GM21528 (cell line): ENCODE measurements at regions not wholly inside any gene's neighbourhood (a gene's known extent, or its start where the extent isn't known, plus 50 kb on each side); places are given as distances from the start of the nearest gene placed in this dataset.
"Not testable (repeated sequence)": the region's sequence is repeated elsewhere in the genome, so short reads cannot be mapped to it uniquely, and the experiment has no call there.

Experiments
- ATAC-seq: cut with Tn5 transposase; IDR thresholded peaks from one replicate; pipeline ENCODE4 v1.9.1; 2021; ENCODE audit warnings: mild to moderate bottlenecking, moderate library complexity; ENCODE audit not compliant: unreplicated experiment, low FRiP score

DNA sequence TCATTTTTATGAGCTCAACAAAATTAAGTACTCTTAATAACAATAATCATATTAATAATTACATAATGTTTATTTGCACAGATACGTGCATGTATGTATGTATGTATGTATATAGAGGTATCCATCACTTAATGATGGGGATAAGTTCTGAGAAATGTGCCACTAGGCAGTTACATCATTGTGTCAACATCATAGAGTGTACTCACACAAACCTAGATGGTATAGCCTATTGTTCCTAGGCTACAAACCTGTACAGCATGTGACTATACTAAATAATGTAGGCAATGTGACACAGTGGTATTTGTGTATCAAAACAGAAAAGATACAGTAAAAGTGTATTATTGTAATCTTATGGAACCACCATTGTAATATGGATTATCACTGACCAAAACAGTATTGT, 874.7 kb upstream of the GBE1 start:
- ATAC-seq = no peak

DNA sequence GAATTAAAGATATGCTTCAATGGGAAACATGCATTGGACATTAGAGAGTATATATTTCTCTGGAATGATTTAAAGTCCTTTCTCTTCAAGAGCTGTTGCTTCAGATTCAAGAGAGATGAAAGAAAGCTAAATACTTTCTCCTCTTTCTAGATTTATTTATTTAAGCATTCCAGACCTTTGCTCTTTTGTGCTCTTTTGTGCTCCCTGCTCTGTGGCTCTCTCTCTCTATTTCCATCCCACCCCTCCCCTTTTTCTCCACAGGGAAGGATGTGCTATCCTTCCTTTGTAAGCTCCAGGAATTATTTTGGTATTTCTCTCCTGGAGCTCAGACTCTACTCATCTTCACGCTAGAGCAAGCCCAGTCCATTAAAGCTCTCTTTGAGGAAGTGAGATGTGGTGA, 871.9 kb upstream of the GBE1 start:
- ATAC-seq = no peak

DNA sequence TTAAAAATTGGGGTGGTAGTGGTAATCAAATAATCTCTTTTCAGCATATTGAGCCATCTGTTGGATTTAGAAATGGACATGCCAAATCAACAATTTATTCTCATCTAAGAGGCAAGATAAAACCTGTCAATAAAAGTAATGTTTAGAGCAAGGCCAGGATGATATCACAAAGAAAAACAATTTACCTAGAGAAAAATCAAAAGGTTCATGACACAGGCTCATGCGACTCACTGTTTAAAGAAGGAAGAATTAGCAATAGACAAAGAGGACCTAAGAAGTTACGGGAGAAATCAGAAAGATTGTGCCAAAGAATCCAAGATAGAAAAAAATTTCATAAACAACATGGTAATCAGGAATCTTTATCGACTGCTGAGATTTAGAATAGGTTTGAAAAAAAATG, 868.5 kb upstream of the GBE1 start:
- no peak for ATAC-seq

DNA sequence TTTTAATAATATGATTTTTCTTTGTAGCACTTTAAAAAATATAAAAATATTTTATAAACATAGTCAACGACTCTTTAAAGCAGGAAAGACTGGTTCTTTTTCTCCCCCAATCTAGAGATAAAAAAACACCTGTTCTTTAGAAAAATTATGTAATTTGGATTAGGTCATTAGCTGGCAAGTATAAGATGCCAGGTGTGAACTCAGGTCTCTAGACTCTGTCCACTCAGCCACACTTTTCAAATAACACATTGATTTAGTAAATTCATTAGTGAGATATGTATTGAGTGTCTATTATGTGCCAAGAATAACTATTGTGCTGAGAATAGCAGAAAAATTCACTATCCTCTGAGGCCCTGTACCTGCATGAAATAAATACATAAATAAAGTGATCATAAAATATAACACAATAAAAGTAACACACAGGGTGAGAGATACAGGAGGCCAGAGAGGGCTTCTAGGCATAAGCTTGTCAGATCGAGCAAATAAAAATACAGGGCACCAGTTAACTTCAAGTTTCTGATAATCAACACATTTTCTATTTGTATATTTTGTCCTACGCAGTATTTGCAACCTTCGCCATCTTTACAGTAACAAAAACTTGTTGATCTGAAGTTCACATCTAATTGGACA, 867.1 kb upstream of the GBE1 start:
- no peak for ATAC-seq

DNA sequence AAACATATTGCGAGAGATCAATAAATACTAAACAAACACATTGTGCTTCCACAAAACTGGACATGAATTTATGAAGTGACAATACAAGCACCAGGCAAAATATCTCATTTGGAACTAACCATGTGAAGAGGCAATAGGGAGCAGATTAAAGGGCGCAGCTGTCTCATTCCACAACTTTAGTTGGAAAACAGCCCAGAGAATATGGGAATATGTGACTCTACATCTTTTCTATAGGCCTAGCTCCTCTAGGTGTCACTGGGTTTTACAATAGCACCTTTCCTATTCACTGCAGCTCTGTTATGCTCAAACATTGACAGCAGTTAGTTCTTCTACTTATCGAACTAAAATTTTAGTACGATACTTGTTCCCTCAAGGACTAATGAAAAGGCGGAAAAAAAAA, 866.3 kb upstream of the GBE1 start:
- ATAC-seq = no peak

DNA sequence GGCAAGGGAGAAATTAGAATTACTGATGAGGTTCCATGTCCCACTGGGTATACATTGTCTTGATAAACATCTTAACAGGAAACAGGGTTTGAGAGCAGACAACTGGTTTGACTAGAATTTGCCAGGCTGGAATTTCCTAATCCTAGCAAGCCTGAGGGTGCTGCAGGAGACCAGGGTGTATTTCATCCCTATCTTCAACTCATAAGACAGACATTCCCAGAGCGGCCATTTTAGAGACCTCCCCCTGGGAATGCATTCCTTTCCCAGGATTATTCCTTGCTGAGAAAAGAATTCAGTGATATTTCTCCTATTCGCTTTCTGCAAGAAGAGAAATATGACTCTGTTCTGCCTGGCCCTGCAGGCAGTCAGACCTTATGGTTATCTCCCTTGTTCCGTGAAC, 859.3 kb upstream of the GBE1 start:
- not testable (repeated sequence) for ATAC-seq

DNA sequence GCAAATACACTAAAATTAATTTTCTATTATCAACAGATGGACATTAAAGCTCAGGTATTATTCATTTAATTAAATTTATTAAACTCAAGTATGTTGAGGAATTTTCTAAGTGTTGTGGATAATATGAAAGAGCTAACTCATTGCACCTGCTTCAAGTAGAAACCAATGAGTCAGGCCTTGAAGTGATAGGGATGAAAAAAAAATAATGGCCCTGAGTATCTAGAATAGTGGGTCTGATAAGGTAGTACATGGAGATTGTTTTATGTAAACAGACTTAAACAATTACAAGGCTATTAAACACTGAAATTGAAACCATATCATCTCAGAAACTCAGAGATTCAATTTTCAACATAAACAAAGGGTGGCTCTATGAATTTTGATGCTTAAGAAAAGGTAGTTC, 857.1 kb upstream of the GBE1 start:
- ATAC-seq = no peak

DNA sequence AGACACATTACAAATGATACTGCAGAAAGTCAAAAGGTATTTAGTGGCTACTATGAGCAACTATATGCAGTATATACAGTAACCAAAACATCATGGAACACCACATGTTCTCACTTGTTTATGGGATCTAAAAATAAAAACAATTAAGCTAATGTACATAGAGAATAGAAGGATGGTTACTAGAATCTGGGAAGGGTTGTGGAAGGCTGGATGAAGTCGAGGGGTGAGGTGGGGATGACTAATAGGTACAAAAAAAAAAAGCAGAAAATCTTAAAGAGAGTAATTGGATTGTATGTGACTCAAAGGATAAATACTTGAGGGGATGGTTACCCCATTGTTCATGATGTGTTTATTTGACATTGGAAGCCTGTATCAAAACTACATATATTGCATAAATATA, 848.8 kb upstream of the GBE1 start:
- no peak for ATAC-seq

DNA sequence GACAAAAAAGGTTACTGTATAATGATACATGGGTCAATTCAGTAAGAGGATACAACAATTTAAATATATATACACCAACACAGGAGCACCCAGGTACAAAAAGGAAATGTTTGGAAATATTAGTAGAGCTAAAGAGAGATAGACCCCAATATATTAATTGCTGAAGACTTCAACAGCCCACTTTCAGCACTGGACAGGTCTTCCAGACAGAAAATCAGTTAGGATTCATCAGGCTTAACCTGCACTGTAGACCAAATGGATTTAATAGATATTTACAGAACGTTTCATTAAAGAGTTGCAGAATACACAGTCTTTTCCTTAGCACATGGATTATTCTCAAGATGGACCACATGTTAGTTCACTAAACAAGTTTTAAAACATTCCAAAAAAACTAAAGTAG, 845.9 kb upstream of the GBE1 start:
- no peak for ATAC-seq

DNA sequence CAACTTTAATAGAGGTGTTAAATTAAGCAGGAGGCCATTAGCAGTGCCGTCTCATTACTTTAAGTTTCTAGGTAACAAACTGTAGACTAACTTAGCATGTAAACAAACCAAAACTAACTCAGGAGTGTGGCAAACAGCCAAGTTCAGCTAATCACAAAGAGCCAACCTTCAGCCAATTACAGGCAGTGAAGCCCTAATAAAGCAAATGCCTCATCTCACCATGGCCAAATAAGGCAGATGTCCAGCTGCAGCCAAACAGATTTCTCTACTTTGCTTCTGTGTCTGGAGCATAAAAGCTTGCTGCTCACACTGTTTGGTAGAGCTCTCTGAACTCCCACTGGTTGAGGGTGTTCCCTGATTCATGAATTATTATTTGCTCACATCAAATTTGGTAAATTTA, 835.4 kb upstream of the GBE1 start:
- ATAC-seq = no peak

DNA sequence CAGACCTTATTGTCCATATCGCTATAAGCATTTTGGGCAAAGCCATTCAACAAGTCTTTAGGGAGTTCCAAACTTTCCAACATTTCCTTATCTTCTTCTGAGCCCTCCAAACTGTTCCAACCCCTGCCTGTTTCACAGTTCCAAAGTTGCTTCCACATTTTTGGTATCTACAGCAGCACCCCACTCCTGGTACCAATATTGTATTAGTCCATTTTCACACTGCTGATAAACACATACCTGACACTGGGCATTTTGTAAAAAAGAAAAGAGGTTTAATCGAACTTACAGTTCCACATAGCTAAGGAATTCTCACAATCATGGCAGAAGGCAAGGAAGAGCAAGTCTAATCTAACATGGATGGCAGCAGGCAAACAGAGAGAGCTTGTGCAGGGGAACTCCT, 834.1 kb upstream of the GBE1 start:
- ATAC-seq = no peak

DNA sequence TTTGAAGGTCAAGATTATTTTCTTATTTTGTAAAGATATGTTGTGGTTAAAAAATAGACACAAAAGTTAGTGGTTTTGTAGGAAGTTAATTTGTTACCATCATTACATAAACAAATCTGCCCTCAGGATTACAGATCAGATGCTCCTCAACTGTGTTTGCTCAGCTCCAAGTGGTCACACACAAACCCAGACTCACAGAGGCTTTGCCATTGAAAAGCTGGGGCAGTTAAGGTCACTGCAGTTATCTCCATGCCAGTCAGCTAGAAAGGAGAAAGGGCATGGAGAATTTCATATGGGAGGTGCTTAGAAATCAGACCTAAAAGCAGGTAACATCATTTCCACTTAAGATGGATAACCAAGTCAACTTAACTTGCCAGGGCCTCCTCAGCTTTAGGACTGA, 825.7 kb upstream of the GBE1 start:
- ATAC-seq = no peak

DNA sequence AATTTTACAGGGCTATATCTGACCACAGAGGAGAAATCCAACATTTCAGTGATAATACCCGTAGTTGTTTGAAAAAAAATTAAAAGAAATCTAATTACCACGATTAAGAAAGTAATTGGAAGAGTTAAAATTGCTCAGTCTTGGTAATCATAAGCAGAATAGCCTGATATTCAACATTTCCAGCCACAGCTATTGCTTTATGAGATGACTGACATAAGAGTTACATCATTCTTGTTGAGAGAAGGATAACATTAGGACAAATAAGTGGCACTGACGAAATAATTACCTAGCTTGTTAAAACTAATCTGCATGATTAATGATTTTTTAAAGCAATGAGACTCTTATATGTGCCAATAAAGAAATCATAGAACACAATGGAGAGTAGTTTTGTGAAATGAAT, 825.0 kb upstream of the GBE1 start:
- ATAC-seq = no peak

DNA sequence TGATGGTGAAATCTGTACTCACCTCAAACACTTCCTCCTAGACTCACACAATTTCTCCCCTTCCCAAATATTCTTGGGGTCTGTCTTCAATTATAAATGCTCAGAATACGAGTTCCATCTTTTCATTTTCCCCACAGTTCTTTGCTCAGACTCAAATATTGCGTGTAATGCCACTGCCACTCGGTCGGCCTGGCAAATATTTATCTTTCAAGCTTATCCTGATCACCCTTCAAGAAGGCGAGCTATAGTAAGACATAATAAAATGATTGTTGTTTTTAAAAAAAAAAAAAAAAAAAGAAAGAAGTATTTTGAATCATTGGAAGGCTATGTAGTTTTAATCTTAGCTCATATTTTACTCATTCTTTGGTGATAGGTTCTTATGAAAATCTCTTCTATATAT, 824.6 kb upstream of the GBE1 start:
- ATAC-seq = not testable (repeated sequence)

DNA sequence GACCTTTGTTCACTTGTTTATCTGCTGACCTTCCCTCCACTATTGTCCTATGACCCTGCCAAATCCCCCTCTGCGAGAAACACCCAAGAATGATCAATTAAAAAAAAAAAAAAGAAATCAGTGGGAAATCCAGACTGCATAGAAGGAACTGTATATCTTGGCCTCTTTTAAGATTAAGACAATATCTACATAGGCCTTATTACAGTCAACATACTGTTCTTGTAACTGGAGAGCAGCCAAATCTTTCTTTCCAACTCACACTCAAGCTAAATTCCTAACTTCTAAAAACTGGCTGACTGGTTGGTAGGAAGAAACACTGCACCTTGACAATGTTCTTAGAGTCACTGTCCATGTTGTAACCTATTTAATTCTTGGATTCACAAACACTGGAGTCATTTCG, 824.1 kb upstream of the GBE1 start:
- ATAC-seq = not testable (repeated sequence)

DNA sequence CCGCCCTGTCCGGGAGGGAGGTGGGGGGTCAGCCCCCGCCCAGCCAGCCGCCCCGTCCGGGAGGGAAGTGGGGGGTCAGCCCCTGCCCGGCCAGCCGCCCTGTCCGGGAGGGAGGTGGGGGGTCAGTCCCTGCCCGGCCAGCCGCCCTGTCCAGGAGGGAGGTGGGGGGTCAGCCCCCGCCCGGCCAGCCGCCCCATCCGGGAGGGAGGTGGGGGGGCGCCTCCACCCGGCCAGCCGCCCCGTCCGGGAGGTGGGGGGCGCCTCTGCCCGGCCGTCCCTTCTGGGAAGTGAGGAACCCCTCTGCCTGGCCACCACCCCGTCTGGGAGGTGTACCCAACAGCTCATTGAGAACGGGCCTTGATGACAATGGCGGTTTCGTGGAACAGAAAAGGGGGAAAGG, 823.4 kb upstream of the GBE1 start:
- ATAC-seq = not testable (repeated sequence)

DNA sequence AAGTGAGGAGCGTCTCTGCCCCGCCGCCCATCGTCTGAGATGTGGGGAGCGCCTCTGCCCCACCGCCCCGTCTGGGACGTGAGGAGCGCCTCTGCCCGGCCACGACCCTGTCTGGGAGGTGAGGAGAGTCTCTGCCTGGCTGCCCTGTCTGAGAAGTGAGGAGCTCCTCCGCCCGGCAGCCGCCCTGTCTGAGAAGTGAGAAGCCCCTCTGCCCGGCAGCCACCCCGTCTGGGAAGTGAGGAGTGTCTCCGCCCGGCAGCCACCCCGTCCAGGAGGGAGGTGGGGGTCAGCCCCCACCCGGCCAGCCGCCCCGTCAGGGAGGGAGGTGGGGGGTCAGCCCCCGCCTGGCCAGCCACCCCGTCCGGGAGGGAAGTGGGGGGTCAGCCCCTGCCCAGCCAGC, 823.0 kb upstream of the GBE1 start:
- not testable (repeated sequence) for ATAC-seq

DNA sequence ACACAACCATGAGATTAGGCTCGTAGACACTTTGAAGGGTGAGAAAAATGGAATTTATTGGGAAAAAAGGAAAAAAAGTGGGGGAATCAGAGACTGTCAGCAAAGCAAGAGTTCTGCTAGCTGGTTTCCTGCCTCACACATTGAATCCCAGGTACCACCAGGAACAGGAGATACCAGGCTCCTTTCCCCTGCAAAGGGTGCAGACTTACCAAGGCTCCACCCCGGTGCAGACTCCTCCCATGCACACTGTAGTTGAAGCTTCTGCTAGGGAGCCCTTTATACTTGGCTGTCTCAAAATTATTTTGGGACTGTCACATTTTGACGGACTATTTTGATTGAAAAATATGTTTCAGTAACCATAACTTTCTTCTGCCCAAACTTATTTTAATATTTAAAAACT, 819.9 kb upstream of the GBE1 start:
- ATAC-seq = no peak

DNA sequence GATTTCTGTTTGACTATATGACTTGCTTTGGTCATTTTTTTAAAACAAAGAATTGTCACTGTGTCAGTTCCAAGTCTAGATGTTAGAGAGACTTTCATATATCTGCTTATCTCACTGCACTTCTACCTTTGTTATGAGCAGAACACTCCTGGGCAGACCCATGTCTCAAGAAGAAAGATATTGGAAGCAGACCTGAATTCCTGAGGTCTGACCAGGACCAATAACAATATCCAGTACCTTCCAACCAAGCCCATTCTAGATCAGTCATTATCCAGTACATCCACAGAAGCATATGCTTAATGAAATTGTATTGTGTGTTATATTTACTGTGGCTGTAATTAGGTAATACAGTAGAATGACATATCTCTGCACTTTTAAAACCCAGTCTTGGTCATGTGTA, 811.3 kb upstream of the GBE1 start:
- ATAC-seq = no peak

DNA sequence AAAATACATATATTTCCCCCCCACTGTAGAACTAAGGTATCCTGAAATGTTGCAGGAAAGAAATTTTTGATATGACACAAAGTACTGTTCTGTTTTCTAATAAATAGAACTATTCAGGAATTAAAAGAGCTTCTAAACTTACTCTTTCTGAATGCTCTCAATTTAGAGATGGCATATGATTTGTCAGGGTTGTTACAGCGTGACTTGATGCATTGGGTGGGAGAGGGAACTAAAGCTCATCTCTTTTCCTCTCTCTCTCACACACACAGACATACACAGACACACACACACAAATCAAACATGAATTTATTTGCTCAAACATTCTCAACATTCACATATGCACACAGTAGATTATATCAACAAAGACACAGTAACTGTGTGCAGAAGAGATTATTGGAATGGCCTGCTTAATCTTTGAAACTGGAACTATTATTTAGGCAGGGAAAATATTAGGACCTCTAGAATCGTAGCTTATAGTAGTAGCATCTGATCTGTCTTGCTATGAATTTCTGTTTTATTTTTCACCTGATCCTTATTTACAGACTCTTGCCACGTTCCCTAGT, 807.4 kb upstream of the GBE1 start:
- ATAC-seq = no peak

DNA sequence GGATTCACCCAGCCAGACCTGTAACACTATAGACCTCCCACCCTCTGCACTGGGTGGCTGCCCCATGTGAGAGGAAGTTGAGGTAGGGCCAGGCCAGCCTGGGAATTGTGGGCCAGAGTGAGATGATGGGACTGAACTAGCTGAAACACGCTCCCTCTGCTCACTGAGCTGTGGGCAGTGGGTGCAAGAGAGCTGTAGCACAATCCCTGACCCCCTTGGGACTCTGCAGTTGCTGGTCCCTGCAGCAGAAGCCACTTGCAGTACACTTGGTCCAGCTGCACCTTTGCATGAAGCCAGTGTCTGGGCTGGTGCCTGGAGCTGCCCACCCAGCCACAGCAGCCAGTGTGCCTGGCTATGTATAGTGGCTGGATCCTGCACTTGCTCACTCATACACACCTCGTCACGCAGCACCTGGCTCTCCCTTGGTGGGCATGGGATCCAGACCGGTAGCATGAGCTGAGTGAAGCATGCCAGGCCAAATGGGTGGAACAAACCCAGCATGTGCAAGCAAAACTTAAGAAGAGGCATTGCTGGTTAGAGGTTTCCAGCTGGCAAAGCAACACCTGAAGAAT, 805.7 kb upstream of the GBE1 start:
- ATAC-seq = no peak

DNA sequence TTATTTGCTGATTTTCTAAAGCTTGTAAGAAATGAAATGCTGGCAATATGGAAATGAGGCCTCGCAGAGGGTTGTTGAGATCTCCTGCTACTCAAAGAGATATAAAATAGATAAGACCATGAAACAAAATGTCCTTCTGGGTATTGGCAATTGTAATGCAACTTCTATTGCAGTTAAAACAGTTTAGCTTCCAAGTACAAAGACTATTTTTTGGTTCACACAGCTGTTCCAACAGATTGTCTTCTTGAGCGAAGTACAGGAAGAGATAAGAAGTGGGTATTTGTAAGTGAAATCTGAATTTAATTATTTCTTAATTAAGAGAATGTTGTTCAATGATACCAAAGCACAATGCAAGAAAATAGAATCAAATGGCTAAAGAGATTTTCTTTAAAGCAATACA, 801.5 kb upstream of the GBE1 start:
- no peak for ATAC-seq

DNA sequence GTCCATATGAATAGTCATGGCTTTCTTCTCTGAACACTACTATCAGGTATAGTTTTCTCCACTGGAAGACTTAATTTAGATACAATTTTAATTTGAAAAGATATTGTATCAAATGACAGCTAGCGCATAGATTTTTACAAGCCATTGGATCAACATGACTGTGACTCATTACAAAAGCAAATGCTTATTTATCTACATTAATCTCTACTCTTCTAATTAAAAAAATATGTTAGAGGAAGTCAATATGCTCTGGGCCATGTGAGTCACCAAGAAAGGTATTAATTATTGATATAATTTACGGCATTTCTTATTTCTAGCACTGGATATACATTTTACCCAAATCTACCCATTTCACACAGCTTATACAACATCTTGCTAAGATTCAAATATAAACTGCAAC, 800.3 kb upstream of the GBE1 start:
- no peak for ATAC-seq
